ENCODE measurements at regions not wholly inside any gene's neighbourhood (a gene's known extent, or its start where the extent isn't known, plus 50 kb on each side); places are given as distances from the start of the nearest gene placed in this dataset.

GRCh38 chr2:168354499-168354898 lies 101.6 kb upstream of the CERS6 start:
- in situ Hi-C loops (cut with MboI) = no loop called here
- intact Hi-C loops (cut with micrococcal nuclease; ENCODE audit: unreplicated experiment) = no loop called here
- ChIA-PET RAD21 (ENCODE audit: unreplicated experiment) (no interaction called here), SMC1A (ENCODE audit: uncharacterized antibody, unreplicated experiment) (no interaction called here), CTCF (interaction anchor here (1.4 kb wide), 1 partner anchor 13 kb away, joined by 3 read pairs; no protein-coding TSS in a partner anchor), POLR2A (no interaction called here)
- Histone ChIP-seq H3K4me2 (ENCODE audit: control insufficient read depth, insufficient read depth) (no peak overlapping the region), H3K36me3 (ENCODE audit: control insufficient read depth in 2 of 2, insufficient read depth in 2 of 2, low read length in 1 of 2) (no peaks in the 10 kb centered on the region), H3K9me3 (replicated peaks; ENCODE audit: control insufficient read depth, insufficient read depth, low read length) (no peaks in the 10 kb centered on the region), H3K9ac (ENCODE audit: control insufficient read depth, insufficient read depth, low read length) (no peak overlapping the region), H3K27ac (ENCODE audit: control insufficient read depth, insufficient read depth) (no peak overlapping the region), H3K79me2 (ENCODE audit: control insufficient read depth, insufficient read depth, low read length) (no peaks in the 10 kb centered on the region), H3K4me1 (ENCODE audit: control insufficient read depth, insufficient read depth, low read length) (peaks cover 8% of the 10 kb centered on the region), H4K20me1 (ENCODE audit: control insufficient read depth, insufficient read depth) (no peaks in the 10 kb centered on the region), H3K27me3 (replicated peaks in 1 of 2; ENCODE audit: control insufficient read depth in 2 of 2, insufficient read depth in 2 of 2, low read length in 1 of 2) (no peaks in the 10 kb centered on the region), H2AFZ (ENCODE audit: control insufficient read depth, low read depth, low read length) (no peak overlapping the region), H3K4me3 (no peak overlapping the region)
- BruUV-seq (replicated peaks) = no TSS peak
- ATAC-seq (no peak), DNase-seq (ENCODE audit: low read depth, low spot score) (no peak), FAIRE-seq (no peak)
- WGBS (ENCODE audit: insufficient coverage, insufficient replicate concordance, low lambda C conversion rate, missing lambda C conversion rate) = 100% methylated on average over 1 of the region's 1 CpG
- no peak for TF ChIP-seq JUNB (IDR thresholded peaks at IDR 0.05)
- no peak for TF ChIP-seq GABPA (IDR thresholded peaks at IDR 0.05; ENCODE audit: low read depth)
- TF ChIP-seq GATAD2B (conservative IDR thresholded peaks at IDR 0.05; ENCODE audit: low read depth) = no peak
- TF ChIP-seq NR2C2 (IDR thresholded peaks at IDR 0.05; ENCODE audit: borderline replicate concordance, control insufficient read depth, insufficient read length, low read depth) = no peak
- no peak for TF ChIP-seq EZH2 (IDR thresholded peaks at IDR 0.05; ENCODE audit: borderline replicate concordance, control insufficient read depth, low read depth, low read length)
- no peak for TF ChIP-seq HCFC1 (IDR thresholded peaks at IDR 0.05; ENCODE audit: low read length)
- TF ChIP-seq ATF7 (IDR thresholded peaks at IDR 0.05; ENCODE audit: low read depth) = no peak
- no peak for TF ChIP-seq SMAD5 (IDR thresholded peaks at IDR 0.05; ENCODE audit: low read depth)
- TF ChIP-seq RAD51 (IDR thresholded peaks at IDR 0.05) = no peak
- no peak for TF ChIP-seq ZBTB40 (IDR thresholded peaks at IDR 0.05; ENCODE audit: borderline replicate concordance)
- TF ChIP-seq, protein P1, sequence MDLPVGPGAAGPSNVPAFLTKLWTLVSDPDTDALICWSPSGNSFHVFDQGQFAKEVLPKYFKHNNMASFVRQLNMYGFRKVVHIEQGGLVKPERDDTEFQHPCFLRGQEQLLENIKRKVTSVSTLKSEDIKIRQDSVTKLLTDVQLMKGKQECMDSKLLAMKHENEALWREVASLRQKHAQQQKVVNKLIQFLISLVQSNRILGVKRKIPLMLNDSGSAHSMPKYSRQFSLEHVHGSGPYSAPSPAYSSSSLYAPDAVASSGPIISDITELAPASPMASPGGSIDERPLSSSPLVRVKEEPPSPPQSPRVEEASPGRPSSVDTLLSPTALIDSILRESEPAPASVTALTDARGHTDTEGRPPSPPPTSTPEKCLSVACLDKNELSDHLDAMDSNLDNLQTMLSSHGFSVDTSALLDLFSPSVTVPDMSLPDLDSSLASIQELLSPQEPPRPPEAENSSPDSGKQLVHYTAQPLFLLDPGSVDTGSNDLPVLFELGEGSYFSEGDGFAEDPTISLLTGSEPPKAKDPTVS (IDR thresholded peaks at IDR 0.05; ENCODE audit: low read depth, low read length) = no peak
- TF ChIP-seq, protein P2, sequence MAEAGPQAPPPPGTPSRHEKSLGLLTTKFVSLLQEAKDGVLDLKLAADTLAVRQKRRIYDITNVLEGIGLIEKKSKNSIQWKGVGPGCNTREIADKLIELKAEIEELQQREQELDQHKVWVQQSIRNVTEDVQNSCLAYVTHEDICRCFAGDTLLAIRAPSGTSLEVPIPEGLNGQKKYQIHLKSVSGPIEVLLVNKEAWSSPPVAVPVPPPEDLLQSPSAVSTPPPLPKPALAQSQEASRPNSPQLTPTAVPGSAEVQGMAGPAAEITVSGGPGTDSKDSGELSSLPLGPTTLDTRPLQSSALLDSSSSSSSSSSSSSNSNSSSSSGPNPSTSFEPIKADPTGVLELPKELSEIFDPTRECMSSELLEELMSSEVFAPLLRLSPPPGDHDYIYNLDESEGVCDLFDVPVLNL (IDR thresholded peaks at IDR 0.05; ENCODE audit: low read depth, low read length) = no peak
- no peak for TF ChIP-seq USF2 (IDR thresholded peaks at IDR 0.05; ENCODE audit: borderline replicate concordance, low read depth, low read length)
